GM18951 (cell line): ENCODE measurements at regions not wholly inside any gene's neighbourhood (a gene's known extent, or its start where the extent isn't known, plus 50 kb on each side); places are given as distances from the start of the nearest gene placed in this dataset.

Experiments
- POLR2A ChIP-seq: IDR thresholded peaks from 4 replicates; pipeline ENCODE4 v1.6.1; 2011; ENCODE audit warnings: mild to moderate bottlenecking; ENCODE audit not compliant: insufficient read length, insufficient read depth; ENCODE audit errors: extremely low read depth
- in situ Hi-C: fragments of 300-500 bp; cut with MboI; formaldehyde crosslinking; loops from one replicate; pipeline ENCODE4 v1.12.0; 2022; ENCODE audit warnings: low sequenced_read_pairs, mixed read lengths, inconsistent platforms; ENCODE audit not compliant: unreplicated experiment

DNA sequence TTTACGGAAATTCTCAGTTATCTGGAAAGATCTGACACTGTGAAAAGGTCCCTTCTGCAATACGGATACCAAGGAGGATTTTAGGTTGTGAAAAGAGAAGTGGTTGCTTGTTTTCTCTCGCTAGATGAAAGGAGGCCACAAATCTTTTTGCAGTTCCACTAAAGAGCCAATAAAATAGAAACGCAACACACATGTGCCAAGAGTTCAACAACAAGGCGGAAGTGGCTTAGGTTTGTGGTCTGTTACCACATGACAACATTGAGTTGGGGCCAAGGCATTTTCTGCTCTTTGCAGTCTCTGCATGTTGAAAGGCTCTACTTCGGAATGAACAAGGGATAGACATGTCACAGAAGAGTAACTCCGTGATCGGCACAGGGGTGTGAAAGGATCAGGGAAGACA is 115.7 kb upstream of the OSR1 start:
- in situ Hi-C loops = no loop called here
- TF ChIP-seq POLR2A = no peak

DNA sequence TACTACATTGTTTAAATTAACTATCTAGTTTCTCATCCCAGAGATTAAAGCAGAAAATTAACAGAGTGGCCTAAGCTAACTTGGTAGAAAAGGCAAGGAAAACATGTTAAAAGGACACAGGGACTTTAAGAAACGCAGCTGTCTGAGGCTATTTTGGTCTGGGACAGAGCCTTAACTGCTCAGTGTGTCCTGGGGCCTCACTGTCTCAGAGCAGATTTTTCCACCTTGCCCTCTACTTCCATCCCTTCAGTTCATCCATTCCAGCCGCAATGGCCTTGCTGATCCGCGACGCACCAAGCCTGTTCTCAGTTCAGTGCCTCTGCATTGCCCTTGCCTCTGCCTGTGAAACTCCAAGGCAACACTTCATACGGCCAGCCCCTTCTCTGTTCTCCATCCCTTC is 114.9 kb upstream of the OSR1 start:
- in situ Hi-C loops = no loop called here
- TF ChIP-seq POLR2A = no peak

DNA sequence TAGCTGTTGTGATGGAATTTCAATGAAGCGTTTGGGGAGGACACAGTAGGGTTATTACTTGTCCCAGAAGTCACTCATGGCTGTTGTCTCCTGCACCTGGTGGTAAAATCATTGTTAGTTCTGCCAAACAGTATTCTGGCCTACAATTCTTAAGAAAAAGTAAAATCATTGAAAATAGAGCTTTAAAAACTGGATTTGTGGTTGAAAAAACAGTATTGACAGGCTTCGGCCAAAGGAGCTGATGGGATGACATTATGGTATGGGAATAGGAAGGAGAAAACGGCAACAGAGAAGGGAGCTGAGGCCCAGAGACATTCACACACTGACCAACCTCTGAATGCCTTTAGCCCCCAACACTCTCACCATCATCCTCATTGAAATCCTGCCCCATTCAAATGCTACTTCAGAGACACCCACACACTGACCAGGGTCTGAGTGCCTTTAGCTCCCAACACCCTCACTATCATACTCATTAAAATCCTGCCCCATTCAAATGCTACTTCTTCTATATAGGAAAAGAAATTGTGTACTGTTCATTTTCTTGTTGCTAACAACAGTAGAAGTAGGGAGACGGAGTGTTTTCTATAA is 114.1 kb upstream of the OSR1 start:
- no peak for TF ChIP-seq POLR2A
- in situ Hi-C loops = no loop called here

DNA sequence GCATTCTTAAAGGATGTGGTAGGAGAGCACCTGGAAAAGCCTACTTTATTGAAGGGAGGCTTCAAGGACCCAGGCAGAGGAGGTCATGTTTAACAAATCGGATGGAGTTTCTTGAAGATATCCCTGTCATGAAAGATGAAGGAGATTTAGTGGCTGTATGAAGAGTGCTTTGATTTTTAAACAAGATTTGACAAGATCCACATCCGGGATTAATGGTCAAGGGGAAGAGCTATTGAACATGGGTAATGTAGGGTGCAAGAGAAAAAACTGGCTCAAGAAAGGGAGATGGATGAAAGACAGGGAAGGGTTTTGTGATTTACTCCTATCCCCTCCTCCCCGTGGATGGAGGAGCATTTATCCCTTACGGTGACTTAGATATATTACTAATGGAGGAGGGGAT is 113.1 kb upstream of the OSR1 start:
- TF ChIP-seq POLR2A = no peak
- in situ Hi-C loops = no loop called here

DNA sequence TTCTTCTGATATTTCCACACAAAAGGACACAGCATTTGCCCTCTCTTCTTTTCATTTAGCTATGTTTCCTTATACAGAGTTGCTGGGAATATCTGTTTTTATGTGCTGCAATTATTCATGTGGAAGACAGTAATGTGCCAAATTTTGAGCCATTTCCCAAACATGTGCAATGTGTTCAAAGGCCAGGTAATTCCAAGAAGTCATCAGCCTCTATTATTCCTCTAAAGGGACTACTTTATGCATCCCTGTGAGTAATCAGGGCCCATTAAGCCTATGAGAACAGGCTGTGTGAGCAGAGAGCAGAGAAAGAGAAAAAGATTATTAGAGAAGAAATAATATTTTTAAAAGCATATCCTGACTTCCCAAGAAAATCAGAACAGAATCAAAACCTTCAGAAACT is 107.6 kb upstream of the OSR1 start:
- in situ Hi-C loops = no loop called here

DNA sequence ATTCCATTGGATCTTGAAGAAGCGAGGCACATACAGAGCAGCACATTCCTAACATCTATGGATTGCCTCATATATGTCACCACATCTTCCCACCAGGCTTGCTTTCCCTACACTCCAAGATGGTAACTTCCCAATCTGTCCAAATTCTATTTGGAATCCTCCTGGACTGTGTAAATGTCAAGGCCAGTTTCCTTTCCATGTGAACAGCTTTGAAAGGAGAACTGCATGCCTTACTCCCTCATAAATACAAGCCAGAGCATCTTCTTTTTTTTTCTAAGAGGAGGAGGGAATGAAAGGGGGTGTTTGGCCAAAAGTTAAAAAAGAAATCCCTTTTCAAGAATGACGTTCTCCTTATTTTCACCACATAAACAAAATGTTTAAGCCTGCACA is 103.8 kb upstream of the OSR1 start:
- TF ChIP-seq POLR2A = no peak
- in situ Hi-C loops = no loop called here

More for the DNA sequence above, 107.6 kb upstream of the OSR1 start:
- TF ChIP-seq POLR2A = no peak

DNA sequence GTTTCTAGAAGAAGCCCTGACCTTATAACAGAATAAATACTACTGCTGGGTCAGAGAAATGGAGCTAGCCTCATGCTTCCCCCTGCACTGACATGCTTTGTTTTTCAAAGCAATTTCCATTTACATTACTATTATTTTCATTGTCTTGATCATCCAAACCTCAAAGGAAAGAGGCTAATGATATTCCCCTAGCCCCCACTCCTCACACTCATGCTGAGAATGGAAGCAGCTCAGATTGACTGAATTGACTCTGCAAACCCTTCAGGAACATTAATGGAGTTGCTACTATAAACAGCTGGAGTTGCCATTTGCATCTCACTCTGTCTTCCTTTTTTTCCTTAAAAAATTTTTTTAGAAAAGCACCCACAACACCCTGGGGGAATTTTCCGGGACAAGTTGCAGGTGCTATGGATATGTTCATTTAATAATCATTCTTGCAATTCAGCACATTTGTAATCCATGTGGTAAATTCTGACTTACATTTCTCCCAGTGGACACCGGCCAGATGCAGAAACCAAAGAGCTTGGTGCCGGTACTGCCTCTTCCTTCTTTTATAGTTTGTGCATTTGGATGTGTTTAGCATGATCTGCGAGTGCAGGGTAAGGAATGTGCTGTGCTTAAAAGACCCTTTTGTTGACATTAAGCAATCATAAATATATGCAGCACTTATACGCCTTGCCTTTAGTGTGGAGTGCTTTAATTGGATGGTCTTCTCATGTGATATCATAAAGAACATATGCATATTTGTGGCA is 103.3 kb upstream of the OSR1 start:
- in situ Hi-C loops = no loop called here
- no peak for TF ChIP-seq POLR2A

DNA sequence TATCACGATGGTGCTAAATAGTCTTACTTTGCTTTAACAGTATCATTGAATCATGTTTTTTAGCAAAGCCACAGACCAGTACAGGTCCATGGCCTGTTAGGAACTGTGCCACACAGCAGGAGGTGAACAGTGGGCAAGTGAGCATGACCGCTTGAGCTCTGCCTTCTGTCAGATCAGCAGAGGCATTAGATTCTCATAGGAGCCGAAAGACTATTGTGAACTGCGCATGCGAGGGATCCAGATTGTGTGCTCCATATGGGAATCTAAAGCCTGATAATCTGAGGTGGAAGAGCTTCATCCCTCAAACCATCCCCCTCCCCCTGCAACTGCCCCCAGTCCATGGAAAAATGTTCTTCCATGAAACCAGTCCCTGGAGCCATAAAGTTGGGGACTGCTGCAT is 102.3 kb upstream of the OSR1 start:
- TF ChIP-seq POLR2A = no peak
- in situ Hi-C loops = no loop called here

DNA sequence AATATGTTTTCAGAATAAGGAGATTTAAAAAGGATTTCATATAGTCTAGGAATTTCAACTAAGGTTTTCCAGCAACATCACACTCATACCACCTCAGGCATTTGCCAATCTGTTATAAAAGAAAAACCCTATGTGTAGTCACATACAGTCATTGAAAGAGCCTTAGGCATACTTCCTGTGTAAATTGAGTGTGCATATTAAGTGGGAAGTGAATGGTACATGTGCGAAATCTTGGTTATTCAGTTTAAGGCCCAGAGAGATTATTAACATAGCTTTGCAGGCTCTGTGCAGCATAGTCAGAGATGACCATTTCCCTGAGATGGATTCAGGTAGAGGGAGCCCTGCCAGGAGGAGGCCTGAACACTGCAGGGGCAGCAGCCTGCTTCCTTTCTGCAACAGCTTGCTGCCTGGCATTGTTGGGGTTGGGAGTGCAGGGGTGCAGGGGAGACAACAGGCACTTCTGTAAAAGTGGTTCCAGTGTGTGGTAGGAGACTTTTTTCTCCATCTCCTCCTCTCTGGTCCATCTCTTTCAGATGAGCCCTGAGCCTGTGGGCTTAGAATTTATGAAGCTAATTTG is 100.1 kb upstream of the OSR1 start:
- in situ Hi-C loops = no loop called here
- no peak for TF ChIP-seq POLR2A

DNA sequence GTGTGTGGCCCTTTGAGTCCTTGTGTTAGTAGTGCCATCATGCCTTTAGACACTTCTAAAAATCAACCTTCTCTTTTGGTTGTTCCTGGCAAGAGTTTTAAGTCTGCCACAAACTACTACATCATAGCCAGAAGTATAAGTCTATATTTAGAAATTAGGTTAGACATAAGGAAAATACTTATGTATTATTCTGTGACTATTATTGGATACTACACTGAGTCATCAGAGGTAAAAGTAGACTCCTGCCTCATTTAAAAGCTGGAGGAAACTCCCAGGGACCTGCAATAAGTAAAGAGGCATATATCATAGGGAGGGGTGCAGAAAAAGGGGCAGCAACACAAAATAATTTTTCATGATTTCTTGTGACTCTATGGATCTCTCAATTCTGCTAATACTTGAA is 99.4 kb upstream of the OSR1 start:
- TF ChIP-seq POLR2A = no peak
- in situ Hi-C loops = no loop called here

DNA sequence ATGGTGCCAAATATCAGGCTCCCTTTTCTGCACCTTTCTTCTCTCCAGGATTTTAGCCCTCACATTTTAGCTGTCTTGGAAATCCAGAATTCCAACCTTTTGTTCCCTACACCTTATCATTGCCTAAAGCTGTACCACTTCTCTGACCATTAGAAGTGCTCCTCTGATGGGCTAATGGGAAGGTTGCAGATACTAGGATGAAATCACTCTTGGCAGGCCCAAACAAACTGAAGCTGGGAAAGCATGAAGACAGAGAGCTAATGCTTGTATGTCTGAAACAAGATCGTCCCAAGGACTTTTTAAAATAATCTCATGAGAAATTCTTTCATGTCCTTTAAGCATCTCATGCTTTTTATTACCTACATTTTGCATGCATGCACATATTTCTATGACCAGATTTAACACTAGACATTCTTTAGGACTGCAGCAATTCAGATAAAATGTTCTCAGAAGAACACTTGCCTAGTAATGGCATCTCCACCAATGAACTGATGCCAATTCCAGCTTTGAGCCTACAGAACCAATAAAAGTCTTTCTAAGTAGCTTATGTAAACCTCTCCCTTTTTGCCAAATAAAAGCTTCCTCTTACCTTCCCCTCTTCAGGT is 98.4 kb upstream of the OSR1 start:
- TF ChIP-seq POLR2A = no peak
- in situ Hi-C loops = no loop called here

DNA sequence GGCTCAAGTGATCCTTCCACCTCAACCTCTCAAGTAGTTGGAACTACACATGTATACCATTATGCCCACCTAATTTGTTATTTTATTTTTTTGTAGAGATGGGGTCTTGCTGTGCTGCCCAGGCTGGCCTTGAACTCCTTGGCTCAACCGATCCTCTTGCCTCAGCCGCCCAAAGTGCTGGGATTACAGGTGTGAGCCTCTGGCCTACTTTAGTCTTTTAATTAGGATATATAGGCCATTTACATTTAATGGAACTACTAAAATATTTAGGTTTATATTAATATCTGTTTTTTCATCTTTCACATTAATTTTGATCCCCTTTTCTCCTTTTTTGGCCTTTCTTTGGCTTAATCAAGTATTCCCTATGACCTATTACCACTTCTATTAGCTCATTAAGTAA is 95.7 kb upstream of the OSR1 start:
- in situ Hi-C loops = no loop called here
- no peak for TF ChIP-seq POLR2A

DNA sequence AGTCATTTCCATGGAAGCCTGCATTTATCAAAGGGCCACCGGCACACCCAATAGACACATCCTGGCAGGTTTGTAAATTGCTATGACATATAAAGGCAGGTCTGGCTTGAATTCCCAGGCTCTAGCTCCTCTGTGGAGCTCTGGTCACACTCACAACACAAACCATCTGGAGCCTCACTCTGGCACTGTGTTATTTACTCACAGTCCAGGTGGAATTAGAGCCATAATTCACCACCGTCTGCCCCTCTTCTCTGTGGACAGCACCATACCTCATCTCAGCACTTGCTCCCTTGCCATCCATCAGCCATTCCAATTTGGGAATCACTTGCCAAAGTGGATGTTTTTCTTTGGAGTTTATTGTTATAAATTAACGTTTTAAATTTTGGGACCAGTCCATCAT is 84.3 kb upstream of the OSR1 start:
- TF ChIP-seq POLR2A = no peak
- in situ Hi-C loops = no loop called here

DNA sequence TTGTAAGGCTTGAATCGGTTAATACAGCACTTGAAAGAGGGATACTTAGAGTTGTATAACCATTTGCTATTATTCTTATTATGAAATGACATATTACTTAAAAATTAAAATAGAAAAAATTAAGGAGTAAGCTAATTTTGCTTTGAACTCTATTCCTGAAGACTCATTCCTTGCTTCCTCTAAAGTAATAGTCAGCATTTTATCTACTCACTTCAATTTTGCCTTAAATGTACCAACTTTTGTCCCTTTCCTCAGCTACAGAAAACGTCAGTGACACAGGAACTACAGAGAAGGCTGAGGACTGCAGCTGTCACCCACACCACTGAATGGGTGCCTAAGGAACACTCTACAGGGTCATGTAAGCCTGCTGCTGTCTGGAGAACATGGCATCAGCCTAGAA is 80.7 kb upstream of the OSR1 start:
- in situ Hi-C loops = no loop called here
- no peak for TF ChIP-seq POLR2A
